GM19324 (cell line): ENCODE measurements at regions not wholly inside any gene's neighbourhood (a gene's known extent, or its start where the extent isn't known, plus 50 kb on each side); places are given as distances from the start of the nearest gene placed in this dataset.
"Not testable (repeated sequence)": the region's sequence is repeated elsewhere in the genome, so short reads cannot be mapped to it uniquely, and the experiment has no call there.

Experiments
- ATAC-seq: cut with Tn5 transposase; IDR thresholded peaks from one replicate; pipeline ENCODE4 v1.9.1; 2021; ENCODE audit warnings: mild to moderate bottlenecking, moderate library complexity; ENCODE audit not compliant: unreplicated experiment, low FRiP score

- ATAC-seq: no peak
These were observed 460.7 kb downstream of the CBLN4 start for GRCh38 chr20:55544638-55545037.

DNA sequence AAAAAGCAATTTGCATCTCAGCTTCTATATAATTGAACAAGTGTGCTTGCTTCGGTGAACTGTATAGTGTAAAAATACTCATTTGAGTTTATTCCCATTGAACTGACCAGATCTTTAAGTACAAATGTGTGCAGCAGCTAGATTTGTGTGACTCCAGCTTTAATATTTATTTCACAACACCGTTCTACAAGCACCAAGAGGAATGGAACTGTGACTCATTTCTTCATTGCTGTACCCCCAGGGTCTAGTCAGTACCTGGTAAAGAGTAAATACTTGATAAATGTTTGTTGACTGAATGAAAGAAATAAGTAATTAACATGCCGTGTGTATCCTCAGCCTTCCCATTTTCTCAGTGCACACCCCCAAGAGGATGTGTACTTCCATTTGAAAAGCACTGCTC is 464.8 kb downstream of the CBLN4 start:
- no peak for ATAC-seq

GRCh38 chr20:55540013-55540412 is 465.3 kb downstream of the CBLN4 start:
- no peak for ATAC-seq

GRCh38 chr20:55538261-55538908 is 466.9 kb downstream of the CBLN4 start:
- no peak for ATAC-seq

GRCh38 chr20:55535366-55535765 is 470.0 kb downstream of the CBLN4 start:
- no peak for ATAC-seq

GRCh38 chr20:55533632-55534031 is 471.7 kb downstream of the CBLN4 start:
- ATAC-seq: no peak

DNA sequence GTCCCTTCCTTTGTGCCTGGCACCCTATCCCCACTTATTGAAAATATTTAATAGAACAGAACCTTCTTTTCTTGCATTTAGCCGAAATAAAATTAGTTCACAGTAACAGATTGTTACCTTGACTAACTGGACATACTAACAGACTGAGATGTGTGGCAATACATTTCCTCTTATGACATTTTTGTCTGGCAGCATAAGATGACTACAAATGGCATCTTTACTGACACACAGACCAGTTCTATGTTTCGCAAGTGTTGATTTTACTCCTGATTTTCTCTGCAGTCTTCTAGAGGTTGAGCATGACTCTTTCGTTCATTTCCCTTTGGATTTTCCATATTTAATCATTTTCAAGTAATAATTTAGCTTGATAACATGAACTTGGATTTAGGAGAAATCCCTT is 474.6 kb downstream of the CBLN4 start:
- ATAC-seq: no peak

- no peak for ATAC-seq
These were observed 476.8 kb downstream of the CBLN4 start for GRCh38 chr20:55528482-55528881.

DNA sequence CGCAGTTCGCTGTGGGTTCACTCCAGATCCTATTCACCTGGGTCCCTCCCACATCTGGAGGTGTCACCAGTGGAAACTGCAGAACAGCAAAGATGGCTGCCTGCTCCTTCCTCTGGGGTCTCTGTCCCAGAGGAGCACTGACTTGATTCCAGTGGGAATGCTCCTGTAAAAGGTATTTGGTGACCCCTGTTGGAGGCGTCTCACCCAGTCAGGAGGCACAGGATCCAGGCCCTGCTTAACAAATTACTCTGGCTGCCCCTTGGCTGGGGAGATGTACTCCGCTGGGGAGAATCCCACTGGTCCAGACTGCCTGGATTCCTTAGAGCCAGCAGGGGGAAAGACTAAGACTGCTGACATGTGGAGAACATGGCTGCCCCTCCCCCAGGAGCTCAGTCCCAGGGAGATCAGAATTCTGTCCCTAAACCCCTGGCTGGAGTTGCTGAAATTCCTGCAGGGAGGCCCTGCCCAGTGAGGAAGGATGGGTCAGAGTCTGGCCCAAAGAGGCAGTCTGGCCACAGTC is 483.0 kb downstream of the CBLN4 start:
- no peak for ATAC-seq

DNA sequence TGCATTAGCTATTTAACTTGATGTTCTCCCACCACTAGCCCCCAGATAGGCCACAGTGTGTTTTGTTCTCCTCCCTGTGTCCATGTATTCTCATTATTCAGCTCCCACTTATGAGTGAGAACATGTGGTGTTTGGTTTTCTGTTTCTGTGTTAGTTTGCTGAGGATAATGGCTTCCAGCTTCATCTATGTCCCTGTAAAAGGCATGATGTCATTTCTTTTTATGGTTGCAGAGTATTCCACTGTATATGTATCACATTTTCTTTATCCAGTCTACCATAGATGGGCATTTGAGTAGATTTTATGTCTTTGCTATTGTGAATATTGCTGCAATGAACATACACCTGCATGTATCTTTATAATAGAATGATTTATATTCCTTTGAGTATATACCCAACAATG is 487.7 kb downstream of the CBLN4 start:
- not testable (repeated sequence) for ATAC-seq

- no peak for ATAC-seq
These were observed 489.5 kb downstream of the CBLN4 start for GRCh38 chr20:55515832-55516231.

GRCh38 chr20:55514531-55514930 is 490.8 kb downstream of the CBLN4 start:
- ATAC-seq: no peak

DNA sequence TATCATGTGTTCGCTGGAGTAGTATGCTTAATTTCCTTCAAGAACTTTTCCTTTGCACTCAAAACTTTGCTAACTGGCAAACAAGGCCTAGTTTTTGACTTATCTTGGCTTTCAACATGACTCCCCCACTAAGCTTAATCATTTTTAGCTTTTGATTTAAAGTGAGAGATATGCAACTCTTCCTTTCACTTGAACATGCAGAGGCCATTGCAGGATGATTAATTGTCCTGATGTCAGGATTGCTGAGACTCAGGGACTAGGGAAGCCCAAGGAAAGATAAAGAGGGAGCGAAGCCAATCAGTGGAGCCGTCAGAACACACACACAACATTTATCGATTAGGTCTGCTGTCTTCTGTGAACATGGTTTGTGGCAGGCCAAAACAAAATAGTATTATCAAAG is 491.4 kb downstream of the CBLN4 start:
- no peak for ATAC-seq

GRCh38 chr20:55500130-55500529 is 505.2 kb downstream of the CBLN4 start:
- no peak for ATAC-seq

DNA sequence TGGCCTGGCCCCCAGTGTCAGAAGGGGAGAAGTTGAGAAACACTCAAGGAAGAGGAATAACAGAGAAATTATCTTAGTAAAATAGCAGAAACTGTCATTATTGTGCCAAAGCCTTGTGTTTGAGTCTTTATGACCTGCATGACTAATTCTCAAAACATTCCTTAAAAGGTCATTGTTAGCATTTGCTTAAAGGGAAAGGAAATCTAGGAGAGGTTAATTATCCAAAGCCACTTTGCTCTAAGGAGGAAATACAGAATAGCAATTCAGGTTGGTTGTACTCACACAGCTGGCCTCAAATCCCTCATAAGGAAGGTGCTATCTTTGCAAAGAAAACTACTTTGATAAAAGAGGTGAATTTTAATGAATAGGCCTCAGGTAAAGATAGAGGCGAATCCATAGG is 516.7 kb downstream of the CBLN4 start:
- no peak for ATAC-seq

DNA sequence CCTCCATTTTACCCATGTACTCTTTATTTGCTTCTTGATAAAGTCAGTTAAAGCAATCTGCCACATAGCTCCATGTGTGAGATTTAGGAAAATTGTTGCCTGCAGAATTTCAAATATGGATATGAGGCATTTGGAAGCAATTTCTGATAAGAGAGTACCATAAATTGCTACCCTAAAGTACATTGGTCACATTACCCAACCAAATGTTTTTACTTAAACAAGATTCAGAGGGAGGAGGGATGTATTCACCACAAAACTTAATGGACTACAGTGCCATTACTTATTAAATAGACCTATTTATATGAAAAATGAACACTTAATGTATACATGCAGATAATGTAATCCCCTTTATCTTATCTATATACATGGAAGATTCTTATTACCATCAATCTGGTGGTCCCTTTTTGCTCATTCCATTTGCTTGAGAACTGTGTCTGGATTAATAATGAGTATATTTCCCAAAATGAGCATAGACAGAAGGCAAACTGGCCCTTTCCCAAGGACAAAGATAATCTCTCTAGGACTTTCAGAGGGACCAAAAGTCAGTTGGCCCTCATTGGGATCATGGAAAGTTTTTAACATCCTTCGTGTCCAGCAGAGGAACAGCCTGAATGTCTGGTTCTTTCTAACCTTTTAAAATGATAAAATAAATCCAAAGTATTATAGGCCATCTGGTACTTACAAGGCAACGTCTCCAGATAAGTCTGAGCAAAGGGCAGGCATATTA is 526.4 kb downstream of the CBLN4 start:
- ATAC-seq: no peak

DNA sequence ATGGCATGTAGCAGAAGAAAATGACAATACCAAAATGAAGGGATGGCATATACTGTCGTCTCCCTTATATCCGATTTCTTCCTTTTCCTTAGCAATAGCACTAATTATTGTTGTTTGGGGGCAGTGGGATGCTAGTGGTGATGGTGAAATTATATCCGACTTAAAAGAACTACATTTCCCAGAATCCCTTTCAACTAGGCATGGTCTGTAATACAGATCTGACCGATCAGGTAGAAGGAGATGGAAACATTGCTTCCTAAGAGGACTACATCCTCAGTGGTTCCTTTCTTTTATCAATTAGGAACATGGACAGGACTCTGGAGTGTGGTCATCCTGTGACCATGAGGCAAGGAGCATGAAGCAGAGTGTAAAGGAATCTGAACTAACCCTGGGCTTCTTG is 532.6 kb downstream of the CBLN4 start:
- ATAC-seq: no peak

DNA sequence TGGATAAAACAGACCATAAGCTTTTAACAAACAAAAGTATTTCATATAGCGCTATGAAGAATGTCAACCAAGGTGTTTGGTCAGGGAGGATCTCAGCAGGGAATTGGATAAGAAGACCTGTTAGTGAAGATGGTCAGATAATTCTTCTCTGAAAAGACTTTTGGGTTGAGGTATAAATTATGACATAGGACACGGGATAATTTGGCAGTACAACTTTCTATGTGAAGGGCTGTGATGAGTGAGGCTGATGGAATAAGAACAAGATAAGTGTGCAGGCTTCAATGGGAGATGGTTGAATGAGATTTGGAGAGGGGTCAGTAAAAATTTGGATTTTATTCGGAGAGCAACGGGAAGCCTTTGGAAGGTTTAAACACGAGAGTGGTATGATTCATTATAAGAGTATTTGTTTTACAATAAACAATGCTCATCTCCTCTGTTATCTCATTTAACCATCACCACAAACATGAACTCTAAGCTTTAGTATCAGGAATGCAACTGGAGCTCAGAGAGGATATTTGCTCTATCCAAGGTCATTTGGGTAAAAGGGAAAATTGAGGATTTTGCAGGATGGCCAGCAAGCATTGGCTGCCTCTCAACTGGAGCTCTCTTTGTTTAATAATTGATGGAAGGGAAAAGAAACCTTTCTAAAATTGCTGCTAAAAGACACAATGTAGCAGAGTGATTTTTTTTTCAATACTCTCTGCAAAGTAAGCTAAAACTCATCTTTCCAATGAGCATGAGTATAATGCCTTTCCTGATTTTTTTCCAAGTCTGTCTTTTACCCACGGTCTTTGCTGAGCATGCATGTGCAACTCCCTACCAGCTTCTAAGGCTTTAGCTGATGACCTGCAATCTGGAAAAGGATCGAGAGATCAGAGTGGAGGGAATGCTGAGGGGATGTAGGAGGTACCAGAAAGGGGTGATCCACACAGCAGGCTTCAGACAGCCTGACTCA is 534.0 kb downstream of the CBLN4 start:
- no peak for ATAC-seq

DNA sequence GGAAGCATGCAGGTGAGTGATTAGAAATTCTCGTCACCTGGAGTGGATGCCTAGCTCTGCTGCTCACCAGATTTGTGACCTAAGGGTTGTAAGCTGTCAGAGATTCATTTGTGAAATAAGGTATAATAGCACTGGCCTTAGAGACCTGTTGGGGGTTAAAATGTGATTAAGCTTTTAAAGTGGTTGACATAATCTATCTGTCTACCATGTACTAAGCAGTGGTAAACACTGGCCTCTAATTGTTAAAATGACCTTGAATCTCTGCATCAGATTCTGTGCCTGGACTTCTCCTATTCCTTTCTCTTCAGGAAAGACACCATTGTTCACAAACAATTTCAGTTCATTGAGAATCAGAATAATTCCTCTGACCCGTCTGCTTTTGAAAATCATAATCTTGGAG is 536.2 kb downstream of the CBLN4 start:
- ATAC-seq: no peak

- no peak for ATAC-seq
These were observed 543.8 kb downstream of the CBLN4 start for GRCh38 chr20:55461519-55461918.

GRCh38 chr20:55456316-55456940 is 548.9 kb downstream of the CBLN4 start:
- ATAC-seq: no peak
